ENCODE measurements at regions not wholly inside any gene's neighbourhood (a gene's known extent, or its start where the extent isn't known, plus 50 kb on each side); places are given as distances from the start of the nearest gene placed in this dataset.

DNA sequence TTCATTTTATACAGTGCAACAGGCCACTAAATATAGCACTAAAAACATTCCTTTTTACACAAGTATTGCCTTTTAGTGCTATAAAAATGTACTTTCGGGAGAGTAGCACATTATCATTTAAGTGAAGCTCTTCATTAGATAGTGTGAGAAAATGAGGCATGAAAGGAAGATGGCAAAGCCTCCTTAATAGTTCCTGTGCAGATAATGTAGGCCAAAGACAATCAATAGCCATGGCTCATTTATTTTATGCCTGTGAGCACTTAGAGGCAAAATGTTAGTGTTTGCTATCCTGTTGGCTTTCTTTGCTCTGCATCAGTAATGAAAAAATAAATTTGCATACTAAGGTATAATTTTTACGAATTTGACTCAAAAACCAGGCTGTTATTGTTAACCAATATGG, 929.5 kb upstream of the C9orf72 start:
- TF ChIP-seq EGR1 (IDR thresholded peaks at IDR 0.05; ENCODE audit: low read depth), result no peak
- TF ChIP-seq, protein P1, sequence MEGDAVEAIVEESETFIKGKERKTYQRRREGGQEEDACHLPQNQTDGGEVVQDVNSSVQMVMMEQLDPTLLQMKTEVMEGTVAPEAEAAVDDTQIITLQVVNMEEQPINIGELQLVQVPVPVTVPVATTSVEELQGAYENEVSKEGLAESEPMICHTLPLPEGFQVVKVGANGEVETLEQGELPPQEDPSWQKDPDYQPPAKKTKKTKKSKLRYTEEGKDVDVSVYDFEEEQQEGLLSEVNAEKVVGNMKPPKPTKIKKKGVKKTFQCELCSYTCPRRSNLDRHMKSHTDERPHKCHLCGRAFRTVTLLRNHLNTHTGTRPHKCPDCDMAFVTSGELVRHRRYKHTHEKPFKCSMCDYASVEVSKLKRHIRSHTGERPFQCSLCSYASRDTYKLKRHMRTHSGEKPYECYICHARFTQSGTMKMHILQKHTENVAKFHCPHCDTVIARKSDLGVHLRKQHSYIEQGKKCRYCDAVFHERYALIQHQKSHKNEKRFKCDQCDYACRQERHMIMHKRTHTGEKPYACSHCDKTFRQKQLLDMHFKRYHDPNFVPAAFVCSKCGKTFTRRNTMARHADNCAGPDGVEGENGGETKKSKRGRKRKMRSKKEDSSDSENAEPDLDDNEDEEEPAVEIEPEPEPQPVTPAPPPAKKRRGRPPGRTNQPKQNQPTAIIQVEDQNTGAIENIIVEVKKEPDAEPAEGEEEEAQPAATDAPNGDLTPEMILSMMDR (IDR thresholded peaks at IDR 0.05 in 2 of 3, conservative IDR thresholded peaks at IDR 0.05 in 1 of 3; ENCODE audit: borderline replicate concordance in 1 of 3, insufficient read depth in 1 of 3, low read depth in 2 of 3, low read length in 2 of 3), result no peak
- TF ChIP-seq JUND (IDR thresholded peaks at IDR 0.05), result no peak
- TF ChIP-seq POLR2AphosphoS5 (IDR thresholded peaks at IDR 0.05; ENCODE audit: low read depth, low read length), result no peak
- no peak for TF ChIP-seq ELF1 (IDR thresholded peaks at IDR 0.05; ENCODE audit: borderline replicate concordance, low read depth)
- TF ChIP-seq SIN3A (IDR thresholded peaks at IDR 0.05; ENCODE audit: low read depth), result no peak
- no peak for TF ChIP-seq YY1 (IDR thresholded peaks at IDR 0.05; ENCODE audit: extremely low read depth, insufficient replicate concordance, low read depth, low read length)
- no peak for TF ChIP-seq CEBPB (IDR thresholded peaks at IDR 0.05; ENCODE audit: low read depth)
